HG03520 (cell line): ENCODE measurements at regions not wholly inside any gene's neighbourhood (a gene's known extent, or its start where the extent isn't known, plus 50 kb on each side); places are given as distances from the start of the nearest gene placed in this dataset.
A peak's percentile ranks its signal among the peaks of the same experiment; 100 is the strongest.
"Not testable (repeated sequence)": the region's sequence is repeated elsewhere in the genome, so short reads cannot be mapped to it uniquely, and the experiment has no call there.

ENCODE experiments used
- ATAC-seq: cut with Tn5 transposase; IDR thresholded peaks from one replicate; pipeline ENCODE4 v1.9.1; 2021; ENCODE audit warnings: mild to moderate bottlenecking, moderate library complexity; ENCODE audit not compliant: unreplicated experiment

- no peak for ATAC-seq
Measured at GRCh38 chr2:37569131-37569823, 102.2 kb downstream of the CDC42EP3 start.

- ATAC-seq, result no peak
Measured at GRCh38 chr2:37569986-37570679, 101.3 kb downstream of the CDC42EP3 start.

GRCh38 chr2:37570773-37571586 is 100.5 kb downstream of the CDC42EP3 start:
- ATAC-seq, result peak; percentile 87

GRCh38 chr2:37571587-37572136 is 99.8 kb downstream of the CDC42EP3 start:
- ATAC-seq, result no peak

- peak; percentile 47 for ATAC-seq
Measured at GRCh38 chr2:37573451-37574388, 97.7 kb downstream of the CDC42EP3 start.

GRCh38 chr2:37575780-37576179 is 95.7 kb downstream of the CDC42EP3 start:
- ATAC-seq, result no peak

GRCh38 chr2:37576194-37576593 is 95.2 kb downstream of the CDC42EP3 start:
- ATAC-seq, result not testable (repeated sequence)

GRCh38 chr2:37576831-37577230 is 94.6 kb downstream of the CDC42EP3 start:
- ATAC-seq, result no peak

GRCh38 chr2:37579192-37579713 is 92.2 kb downstream of the CDC42EP3 start:
- ATAC-seq, result no peak

- ATAC-seq, result not testable (repeated sequence)
Measured at GRCh38 chr2:37579949-37580348, 91.5 kb downstream of the CDC42EP3 start.

GRCh38 chr2:37581433-37581832 is 90.0 kb downstream of the CDC42EP3 start:
- ATAC-seq, result no peak

- no peak for ATAC-seq
Measured at GRCh38 chr2:37582481-37583220, 88.8 kb downstream of the CDC42EP3 start.

GRCh38 chr2:37583402-37583801 is 88.0 kb downstream of the CDC42EP3 start:
- ATAC-seq, result no peak

GRCh38 chr2:37583867-37584266 is 87.6 kb downstream of the CDC42EP3 start:
- ATAC-seq, result no peak

- no peak for ATAC-seq
Measured at GRCh38 chr2:37585295-37585908, 86.0 kb downstream of the CDC42EP3 start.

GRCh38 chr2:37585982-37586621 is 85.3 kb downstream of the CDC42EP3 start:
- no peak for ATAC-seq

GRCh38 chr2:37586663-37587317 is 84.7 kb downstream of the CDC42EP3 start:
- ATAC-seq, result no peak

- ATAC-seq, result no peak
Measured at GRCh38 chr2:37587817-37588216, 83.6 kb downstream of the CDC42EP3 start.
